Neural crest cell (in vitro differentiated cells): ENCODE measurements at regions not wholly inside any gene's neighbourhood (a gene's known extent, or its start where the extent isn't known, plus 50 kb on each side); places are given as distances from the start of the nearest gene placed in this dataset.

ENCODE experiments used
- DNase-seq: peaks from one replicate; pipeline ENCODE4 v3.0.0; 2021; ENCODE audit warnings: low read depth, mixed read lengths, low spot score
- H3K27ac Mint-ChIP-seq: one replicate; pipeline ENCODE4 v1.8.0; 2021; ENCODE audit warnings: mild to moderate bottlenecking, mixed read lengths; ENCODE audit not compliant: unreplicated experiment
- H3K27me3 Mint-ChIP-seq: 2 replicates; pipeline ENCODE4 v1.8.0; 2021; ENCODE audit warnings: low read depth, mild to moderate bottlenecking, mixed read lengths
- H3K36me3 Mint-ChIP-seq: 2 replicates; pipeline ENCODE4 v1.8.0; 2021; ENCODE audit warnings: low read depth, mild to moderate bottlenecking, mixed read lengths
- H3K4me1 Mint-ChIP-seq: 2 replicates; pipeline ENCODE4 v1.8.0; 2021; ENCODE audit warnings: mixed read lengths
- H3K4me3 Mint-ChIP-seq: one replicate; pipeline ENCODE4 v1.8.0; 2021; ENCODE audit warnings: mild to moderate bottlenecking, mixed read lengths
- H3K9me3 Mint-ChIP-seq: 2 replicates; pipeline ENCODE4 v1.8.0; 2021; ENCODE audit warnings: mixed read lengths
- TF ChIP-seq, protein P1 (sequence below): fragments of 200-600 bp; sonication (generic); conservative IDR thresholded peaks from 2 replicates; pipeline ENCODE4 v1.5.0; 2021; ENCODE audit warnings: antibody characterized with exemption, mild to moderate bottlenecking

DNA sequence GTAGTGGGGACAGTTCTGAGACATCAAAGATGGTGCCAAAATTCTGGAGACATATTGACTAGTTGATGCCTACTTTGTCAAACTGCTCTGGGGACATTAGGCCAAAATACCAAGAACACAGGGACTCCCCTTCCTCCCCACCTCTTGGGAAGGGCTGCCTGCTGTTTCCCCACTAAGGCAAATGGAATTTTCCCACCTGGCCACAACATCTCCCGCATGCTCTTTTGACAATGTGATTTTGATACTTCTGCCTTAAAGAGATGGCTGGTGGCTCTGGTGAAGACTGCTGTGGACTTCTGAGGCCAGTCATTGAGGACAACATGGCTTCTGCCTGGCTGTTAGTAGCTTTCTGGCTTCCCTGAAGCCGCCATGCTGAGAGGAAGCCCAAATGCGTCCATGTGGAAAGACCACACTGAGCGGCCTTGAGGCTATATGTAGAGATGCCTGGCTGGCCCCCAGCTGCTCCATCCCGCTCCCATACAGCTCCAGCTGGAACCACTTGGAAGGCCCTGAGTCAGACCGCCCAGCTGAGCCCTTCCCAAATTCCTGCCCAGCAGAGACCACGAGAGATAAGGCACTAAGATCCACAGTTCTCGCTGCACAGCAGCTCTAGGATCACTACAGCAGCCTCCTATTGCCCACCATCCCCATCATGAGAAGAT, 226.7 kb downstream of the SYK start:
- TF ChIP-seq, protein P1, sequence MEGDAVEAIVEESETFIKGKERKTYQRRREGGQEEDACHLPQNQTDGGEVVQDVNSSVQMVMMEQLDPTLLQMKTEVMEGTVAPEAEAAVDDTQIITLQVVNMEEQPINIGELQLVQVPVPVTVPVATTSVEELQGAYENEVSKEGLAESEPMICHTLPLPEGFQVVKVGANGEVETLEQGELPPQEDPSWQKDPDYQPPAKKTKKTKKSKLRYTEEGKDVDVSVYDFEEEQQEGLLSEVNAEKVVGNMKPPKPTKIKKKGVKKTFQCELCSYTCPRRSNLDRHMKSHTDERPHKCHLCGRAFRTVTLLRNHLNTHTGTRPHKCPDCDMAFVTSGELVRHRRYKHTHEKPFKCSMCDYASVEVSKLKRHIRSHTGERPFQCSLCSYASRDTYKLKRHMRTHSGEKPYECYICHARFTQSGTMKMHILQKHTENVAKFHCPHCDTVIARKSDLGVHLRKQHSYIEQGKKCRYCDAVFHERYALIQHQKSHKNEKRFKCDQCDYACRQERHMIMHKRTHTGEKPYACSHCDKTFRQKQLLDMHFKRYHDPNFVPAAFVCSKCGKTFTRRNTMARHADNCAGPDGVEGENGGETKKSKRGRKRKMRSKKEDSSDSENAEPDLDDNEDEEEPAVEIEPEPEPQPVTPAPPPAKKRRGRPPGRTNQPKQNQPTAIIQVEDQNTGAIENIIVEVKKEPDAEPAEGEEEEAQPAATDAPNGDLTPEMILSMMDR = no peak
- H3K27me3 Mint-ChIP-seq = no peaks in the 10 kb centered on the region

DNA sequence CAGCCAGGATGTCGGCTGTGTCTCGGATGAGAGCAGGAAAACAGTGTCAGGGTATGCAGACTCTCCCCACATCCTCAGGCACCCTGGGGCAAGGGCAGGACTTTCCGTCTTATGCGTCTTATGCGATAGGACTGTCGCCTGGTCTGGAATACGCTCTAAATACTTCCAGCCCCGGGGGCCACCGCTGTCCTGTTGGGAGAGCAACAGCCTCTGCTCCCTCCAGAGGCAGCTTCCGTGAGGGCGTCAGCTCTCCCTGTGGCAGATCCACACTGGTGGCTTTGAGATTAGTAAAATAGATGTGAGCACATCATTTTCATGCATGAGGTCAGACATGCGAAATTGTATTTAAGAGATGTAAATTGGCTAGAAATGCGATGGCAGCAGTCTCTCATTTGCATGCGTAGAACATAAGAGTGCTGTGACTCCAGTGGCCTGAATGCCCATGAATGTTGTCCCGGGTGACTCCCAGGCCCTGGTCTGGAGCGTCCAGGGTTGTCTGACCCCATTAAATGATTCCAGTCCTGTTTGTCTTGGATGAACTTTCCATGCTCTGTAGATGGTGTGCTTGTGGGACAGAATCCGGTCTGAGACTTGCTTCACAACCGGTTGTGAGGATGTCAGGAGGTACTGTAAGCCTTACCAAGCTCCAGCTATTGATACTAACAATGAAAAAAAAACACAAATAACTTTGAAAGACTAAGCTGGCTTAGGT, 228.2 kb downstream of the SYK start:
- Mint-ChIP-seq H3K27me3 (no peaks in the 10 kb centered on the region), H3K27ac (peak overlapping the region; percentile 67), H3K36me3 (no peaks in the 10 kb centered on the region), H3K4me1 (no peaks in the 10 kb centered on the region), H3K4me3 (no peak overlapping the region), H3K9me3 (no peaks in the 10 kb centered on the region)
- no peak for DNase-seq
- TF ChIP-seq, protein P1 = no peak

More for the DNA sequence above, 226.7 kb downstream of the SYK start:
- Mint-ChIP-seq H3K27ac (no peak overlapping the region), H3K4me3 (no peak overlapping the region), H3K9me3 (no peaks in the 10 kb centered on the region), H3K4me1 (no peaks in the 10 kb centered on the region), H3K36me3 (no peaks in the 10 kb centered on the region)
- no peak for DNase-seq

DNA sequence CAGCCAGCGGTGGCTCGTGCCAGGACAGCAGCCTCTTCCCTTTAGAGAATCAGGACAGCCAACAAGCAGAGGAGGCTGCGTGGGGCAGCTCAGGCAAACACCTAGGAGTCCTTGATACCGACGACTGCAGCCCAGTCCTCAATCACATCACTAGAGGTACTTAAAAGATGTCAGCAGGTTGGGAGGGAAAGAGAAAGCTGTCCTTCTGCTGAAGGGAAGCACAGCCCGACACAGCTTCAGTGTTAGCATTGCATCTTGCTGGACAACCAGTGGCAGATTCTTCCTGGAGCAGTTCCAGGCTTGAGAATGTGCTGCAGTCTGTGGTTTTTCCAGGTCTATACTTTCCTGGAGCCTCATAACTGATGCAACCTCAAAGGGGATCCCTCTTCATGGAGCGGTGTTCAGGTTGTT, 230.5 kb downstream of the SYK start:
- H3K27me3 Mint-ChIP-seq = no peaks in the 10 kb centered on the region
- no peak overlapping the region for H3K4me3 Mint-ChIP-seq
- H3K4me1 Mint-ChIP-seq = peaks cover 3% of the 10 kb centered on the region
- H3K9me3 Mint-ChIP-seq = no peaks in the 10 kb centered on the region
- no peak for DNase-seq
- TF ChIP-seq, protein P1 = no peak
- no peak overlapping the region for H3K27ac Mint-ChIP-seq
- no peaks in the 10 kb centered on the region for H3K36me3 Mint-ChIP-seq

DNA sequence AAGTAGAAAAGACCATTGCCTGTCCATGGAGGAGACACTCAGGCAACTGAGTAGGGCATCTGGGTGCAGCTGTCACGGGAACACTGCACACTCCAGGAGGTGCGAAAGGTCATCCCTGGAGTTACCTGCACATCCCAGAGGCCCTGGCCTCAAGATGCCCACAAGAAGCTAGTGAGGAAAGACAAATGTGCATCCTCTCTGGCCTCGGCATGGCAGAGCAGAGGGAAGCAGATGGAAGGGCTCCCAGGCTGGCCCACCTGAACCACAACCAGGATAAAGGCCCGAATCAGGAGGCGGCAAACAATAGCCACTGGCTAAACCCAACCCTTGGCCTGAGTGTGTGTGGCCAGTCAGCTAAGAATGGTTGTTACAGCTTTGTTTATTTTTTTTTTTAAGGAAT, 231.7 kb downstream of the SYK start:
- Mint-ChIP-seq H3K4me1 (peaks cover 14% of the 10 kb centered on the region), H3K4me3 (no peak overlapping the region), H3K27ac (no peak overlapping the region), H3K36me3 (no peaks in the 10 kb centered on the region), H3K27me3 (no peaks in the 10 kb centered on the region), H3K9me3 (no peaks in the 10 kb centered on the region)
- DNase-seq = no peak
- TF ChIP-seq, protein P1 = no peak

DNA sequence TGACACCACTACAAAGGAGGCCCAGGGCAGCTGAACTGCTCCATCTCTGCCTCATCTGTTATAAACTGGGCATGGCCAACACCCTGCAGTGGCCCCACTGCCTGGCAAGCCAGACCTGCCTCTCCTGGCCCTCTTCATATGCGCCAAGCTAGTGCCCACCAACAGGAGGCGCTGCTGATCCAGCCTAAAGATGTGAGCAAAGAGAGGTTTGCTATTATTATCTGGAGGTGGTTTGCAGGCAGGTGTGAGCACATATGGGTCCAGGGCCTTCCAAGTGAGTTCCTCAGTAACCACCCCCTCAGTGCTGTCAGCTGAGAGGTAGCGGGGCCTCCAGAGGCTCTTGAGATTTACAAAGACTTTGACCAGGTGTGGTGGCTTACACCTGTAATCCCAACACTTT, 232.2 kb downstream of the SYK start:
- H3K27ac Mint-ChIP-seq = no peak overlapping the region
- no peaks in the 10 kb centered on the region for H3K9me3 Mint-ChIP-seq
- peaks cover 19% of the 10 kb centered on the region for H3K4me1 Mint-ChIP-seq
- TF ChIP-seq, protein P1 = peak; percentile 45
- H3K36me3 Mint-ChIP-seq = no peaks in the 10 kb centered on the region
- no peaks in the 10 kb centered on the region for H3K27me3 Mint-ChIP-seq
- no peak overlapping the region for H3K4me3 Mint-ChIP-seq
- no peak for DNase-seq
